Adrenal gland (tissue), 9 donors: ENCODE measurements at regions not wholly inside any gene's neighbourhood (a gene's known extent, or its start where the extent isn't known, plus 50 kb on each side); places are given as distances from the start of the nearest gene placed in this dataset.

ENCODE experiments used
- DNase-seq, 7 donors: peaks; one replicate each; pipeline ENCODE4 v3.0.0-alpha.2; 2019 to 2020
- H3K27ac ChIP-seq, 5 donors: fragments of 200-600 bp; sonication (generic) in 4 of 5; 1 replicate in 3 of 5; 2 replicates in 2 of 5; pipeline versions ENCODE4 v1.5.1 to v1.8.0; 2016 to 2020; ENCODE audit warnings: mild to moderate bottlenecking in 1 of 5
- H3K27me3 ChIP-seq: fragments of 200-600 bp; 2 replicates; pipeline ENCODE4 v1.8.0; 2021
- H3K36me3 ChIP-seq, 2 donors: fragments of 200-600 bp; replicated peaks in 1 of 2; 1 replicate in 1 of 2; 2 replicates in 1 of 2; pipeline versions ENCODE4 v1.5.1 to v1.8.0; 2018 to 2022
- H3K4me1 ChIP-seq, 2 donors: fragments of 200-600 bp; replicated peaks in 1 of 2; 1 replicate in 1 of 2; 2 replicates in 1 of 2; pipeline versions ENCODE4 v1.5.1 to v1.8.0; 2018 to 2021
- H3K4me3 ChIP-seq, 4 donors: fragments of 200-600 bp; sonication (generic) in 3 of 4; one replicate each; pipeline ENCODE4 v1.5.1; 2016 to 2018
- H3K9me3 ChIP-seq, 3 donors: fragments of 200-600 bp; sonication (generic) in 1 of 3; replicated peaks in 1 of 3; 1 replicate in 2 of 3; 2 replicates in 1 of 3; pipeline versions ENCODE4 v1.5.1 to v1.8.0; 2016 to 2021
- POLR2A ChIP-seq, 2 donors: fragments of 450-650 bp; IDR thresholded peaks; one replicate each; pipeline ENCODE4 v1.6.1; 2017; ENCODE audit warnings: antibody characterized with exemption in 2 of 2, mild to moderate bottlenecking in 2 of 2, moderate library complexity in 1 of 2
- WGBS, 4 donors: extraction: QIAGEN DNeasy Blood & Tissue Kit in 2 of 4; methylation state at CpG; one replicate each; pipeline versions ENCODE4 v1.1.5 to v1.1.7; 2013 to 2017; 5-methylcytosine and 5-hydroxymethylcytosine counted together
- intact Hi-C, 2 donors: fragments of 100-400 bp; cut with DNase I; formaldehyde crosslinking; loops; one replicate each; pipeline versions ENCODE4 v1.14.1 to v1.15.0; 2022 to 2023
- TF ChIP-seq, protein P1 (sequence below), 6 experiments: fragments of 450-650 bp in 4 of 6; fragments of 200-600 bp in 2 of 6; sonication (generic) in 1 of 6; IDR thresholded peaks; 1 replicate in 5 of 6; 2 replicates in 1 of 6; pipeline versions ENCODE4 v1.5.1 to v1.8.0; 2016 to 2021; ENCODE audit warnings: antibody characterized with exemption in 6 of 6, mild to moderate bottlenecking in 2 of 6, moderate library complexity in 1 of 6
- donor health status: healthy with polysubstance abuse.
- donor health status: Bipolar disorder and iron deficiency.
- donor health status: DM: yes; HTN: yes; CAD: no.
- donor health status: DM: no; HTN: no; CAD: no.
- donor health status: DM: no; HTN: no; CAD: no.

DNA sequence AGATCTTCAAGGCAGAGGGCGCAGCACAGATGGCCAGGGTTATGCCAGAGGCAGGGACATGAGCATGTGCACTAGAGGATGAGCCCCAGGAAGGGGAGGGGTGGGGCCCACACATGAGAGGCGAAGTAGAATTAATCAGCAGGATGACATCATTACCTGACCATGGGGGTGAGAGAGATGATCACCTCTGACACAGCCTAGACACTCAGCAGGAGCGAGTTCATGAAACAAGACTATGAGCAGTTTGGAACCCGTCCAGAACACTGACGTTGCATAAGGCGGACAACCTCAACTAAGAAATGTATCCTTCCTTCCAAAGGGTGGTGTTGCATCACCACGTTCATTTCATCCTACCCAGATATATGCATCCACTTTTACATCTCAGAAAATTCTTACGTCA lies 446.7 kb upstream of the TENM3 start:
- intact Hi-C loops = no loop called here
- peak in 1 of 7 donors; percentile 5 for DNase-seq
- H3K4me3 ChIP-seq = no peak overlapping the region
- H3K36me3 ChIP-seq = no peaks in the 10 kb centered on the region
- H3K9me3 ChIP-seq = no peaks in the 10 kb centered on the region
- no peak for TF ChIP-seq POLR2A (IDR thresholded peaks at IDR 0.05)
- TF ChIP-seq, protein P1, sequence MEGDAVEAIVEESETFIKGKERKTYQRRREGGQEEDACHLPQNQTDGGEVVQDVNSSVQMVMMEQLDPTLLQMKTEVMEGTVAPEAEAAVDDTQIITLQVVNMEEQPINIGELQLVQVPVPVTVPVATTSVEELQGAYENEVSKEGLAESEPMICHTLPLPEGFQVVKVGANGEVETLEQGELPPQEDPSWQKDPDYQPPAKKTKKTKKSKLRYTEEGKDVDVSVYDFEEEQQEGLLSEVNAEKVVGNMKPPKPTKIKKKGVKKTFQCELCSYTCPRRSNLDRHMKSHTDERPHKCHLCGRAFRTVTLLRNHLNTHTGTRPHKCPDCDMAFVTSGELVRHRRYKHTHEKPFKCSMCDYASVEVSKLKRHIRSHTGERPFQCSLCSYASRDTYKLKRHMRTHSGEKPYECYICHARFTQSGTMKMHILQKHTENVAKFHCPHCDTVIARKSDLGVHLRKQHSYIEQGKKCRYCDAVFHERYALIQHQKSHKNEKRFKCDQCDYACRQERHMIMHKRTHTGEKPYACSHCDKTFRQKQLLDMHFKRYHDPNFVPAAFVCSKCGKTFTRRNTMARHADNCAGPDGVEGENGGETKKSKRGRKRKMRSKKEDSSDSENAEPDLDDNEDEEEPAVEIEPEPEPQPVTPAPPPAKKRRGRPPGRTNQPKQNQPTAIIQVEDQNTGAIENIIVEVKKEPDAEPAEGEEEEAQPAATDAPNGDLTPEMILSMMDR (IDR thresholded peaks at IDR 0.05) = no peak
- WGBS, 4 donors = 86 to 93% (median 90%) methylated on average over 8 of the region's 8 CpGs
- H3K27me3 ChIP-seq = no peaks in the 10 kb centered on the region
- H3K4me1 ChIP-seq = peaks cover 0 to 11% of the 10 kb centered on the region in 2 donors
- H3K27ac ChIP-seq = no peak overlapping the region

DNA sequence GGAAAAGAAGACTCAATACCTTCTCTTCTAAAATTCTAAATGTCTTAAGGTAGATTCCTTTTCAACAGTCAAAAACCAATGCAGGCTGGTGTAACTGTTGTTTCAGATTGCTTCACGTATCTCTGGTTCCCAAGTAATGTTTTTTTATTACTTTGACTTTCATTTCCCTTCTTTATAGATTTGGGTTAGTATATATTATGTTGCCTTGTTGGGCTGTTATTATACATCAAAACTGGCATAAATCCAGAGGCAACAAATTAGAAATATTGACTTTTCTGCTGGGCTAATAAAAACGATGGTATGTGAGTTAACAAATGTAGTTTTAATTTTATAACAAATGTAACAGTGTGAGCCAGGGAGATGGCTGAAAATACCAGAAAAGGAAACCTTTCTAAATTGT lies 444.7 kb upstream of the TENM3 start:
- no peak for TF ChIP-seq POLR2A (IDR thresholded peaks at IDR 0.05)
- TF ChIP-seq, protein P1 (IDR thresholded peaks at IDR 0.05) = no peak
- Histone ChIP-seq H3K9me3 (no peaks in the 10 kb centered on the region), H3K27ac (no peak overlapping the region), H3K36me3 (no peaks in the 10 kb centered on the region), H3K4me1 (no peaks in the 10 kb centered on the region), H3K4me3 (no peak overlapping the region), H3K27me3 (no peaks in the 10 kb centered on the region)
- intact Hi-C loops = no loop called here
- WGBS, 4 donors = 69 to 79% (median 72%) methylated on average over 2 of the region's 2 CpGs
- DNase-seq = no peak

DNA sequence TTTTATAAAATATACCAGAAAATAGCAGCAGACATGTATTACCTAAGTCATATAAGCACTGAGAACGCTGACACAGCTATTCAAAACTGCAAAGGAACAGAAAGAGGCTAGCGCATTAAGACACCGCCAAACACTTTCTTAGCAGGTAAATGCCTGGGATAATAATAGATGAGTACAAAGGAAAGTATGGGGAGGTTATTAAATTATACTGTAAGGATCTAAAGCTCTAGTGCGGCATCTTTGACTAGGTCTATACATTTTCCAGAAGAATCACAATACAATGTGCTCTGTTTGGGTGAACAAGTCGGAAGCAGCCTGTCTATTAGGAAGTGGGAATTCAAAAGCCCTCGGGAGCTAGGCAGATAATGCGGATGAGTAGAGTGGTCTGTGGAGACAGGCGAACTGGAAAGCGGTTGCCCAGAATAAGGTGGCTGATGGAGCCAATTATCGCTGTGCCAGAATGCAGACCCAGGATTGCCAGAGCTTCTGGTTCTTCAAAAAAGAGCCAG lies 443.6 kb upstream of the TENM3 start:
- no peaks in the 10 kb centered on the region for H3K36me3 ChIP-seq
- DNase-seq = no peak
- H3K4me1 ChIP-seq = no peaks in the 10 kb centered on the region
- intact Hi-C loops = no loop called here
- H3K27ac ChIP-seq = no peak overlapping the region
- 94 to 95% (median 95%) methylated on average over 10 of the region's 10 CpGs for WGBS, 4 donors
- no peak overlapping the region for H3K4me3 ChIP-seq
- H3K27me3 ChIP-seq = no peaks in the 10 kb centered on the region
- no peaks in the 10 kb centered on the region for H3K9me3 ChIP-seq
- no peak for TF ChIP-seq POLR2A (IDR thresholded peaks at IDR 0.05)
- TF ChIP-seq, protein P1 (IDR thresholded peaks at IDR 0.05) = no peak

DNA sequence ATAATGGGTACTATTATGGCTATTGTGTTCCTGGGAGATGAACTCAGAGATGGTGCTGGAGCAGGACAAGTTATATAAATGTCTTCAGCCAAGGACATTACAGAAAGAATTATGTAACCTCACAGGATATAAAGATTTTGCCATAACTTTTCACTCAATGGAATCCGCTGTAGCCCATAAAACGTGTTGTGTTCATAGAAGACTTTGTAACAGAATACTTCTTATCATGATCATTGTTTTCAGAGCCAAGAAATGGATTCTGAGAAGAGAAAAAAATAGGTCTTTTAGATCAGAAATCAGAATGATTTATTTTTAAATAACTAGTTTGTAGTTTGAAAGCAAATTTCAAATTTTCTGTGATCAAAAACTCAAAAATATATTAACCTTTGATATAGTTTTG lies 441.0 kb upstream of the TENM3 start:
- TF ChIP-seq, protein P1 (IDR thresholded peaks at IDR 0.05) = no peak
- no peak for TF ChIP-seq POLR2A (IDR thresholded peaks at IDR 0.05)
- no peaks in the 10 kb centered on the region for H3K36me3 ChIP-seq
- no peak for DNase-seq
- intact Hi-C loops = no loop called here
- no peaks in the 10 kb centered on the region for H3K9me3 ChIP-seq
- 73 to 88% (median 81%) methylated on average over 2 of the region's 2 CpGs for WGBS, 4 donors
- H3K4me1 ChIP-seq = no peaks in the 10 kb centered on the region
- H3K4me3 ChIP-seq = no peak overlapping the region
- H3K27ac ChIP-seq = no peak overlapping the region
- H3K27me3 ChIP-seq = no peaks in the 10 kb centered on the region
